GM12872 (cell line): ENCODE measurements at regions not wholly inside any gene's neighbourhood (a gene's known extent, or its start where the extent isn't known, plus 50 kb on each side); places are given as distances from the start of the nearest gene placed in this dataset.

Experiments used
- TF ChIP-seq, protein P1 (sequence below): IDR thresholded peaks from 3 replicates; pipeline ENCODE4 v1.5.1; 2011; ENCODE audit warnings: low read depth, mild to moderate bottlenecking, low read length, moderate library complexity; ENCODE audit not compliant: insufficient read depth

GRCh38 chr4:182169987-182170386, 73.2 kb upstream of the TENM3 start:
- TF ChIP-seq, protein P1, sequence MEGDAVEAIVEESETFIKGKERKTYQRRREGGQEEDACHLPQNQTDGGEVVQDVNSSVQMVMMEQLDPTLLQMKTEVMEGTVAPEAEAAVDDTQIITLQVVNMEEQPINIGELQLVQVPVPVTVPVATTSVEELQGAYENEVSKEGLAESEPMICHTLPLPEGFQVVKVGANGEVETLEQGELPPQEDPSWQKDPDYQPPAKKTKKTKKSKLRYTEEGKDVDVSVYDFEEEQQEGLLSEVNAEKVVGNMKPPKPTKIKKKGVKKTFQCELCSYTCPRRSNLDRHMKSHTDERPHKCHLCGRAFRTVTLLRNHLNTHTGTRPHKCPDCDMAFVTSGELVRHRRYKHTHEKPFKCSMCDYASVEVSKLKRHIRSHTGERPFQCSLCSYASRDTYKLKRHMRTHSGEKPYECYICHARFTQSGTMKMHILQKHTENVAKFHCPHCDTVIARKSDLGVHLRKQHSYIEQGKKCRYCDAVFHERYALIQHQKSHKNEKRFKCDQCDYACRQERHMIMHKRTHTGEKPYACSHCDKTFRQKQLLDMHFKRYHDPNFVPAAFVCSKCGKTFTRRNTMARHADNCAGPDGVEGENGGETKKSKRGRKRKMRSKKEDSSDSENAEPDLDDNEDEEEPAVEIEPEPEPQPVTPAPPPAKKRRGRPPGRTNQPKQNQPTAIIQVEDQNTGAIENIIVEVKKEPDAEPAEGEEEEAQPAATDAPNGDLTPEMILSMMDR, result no peak

DNA sequence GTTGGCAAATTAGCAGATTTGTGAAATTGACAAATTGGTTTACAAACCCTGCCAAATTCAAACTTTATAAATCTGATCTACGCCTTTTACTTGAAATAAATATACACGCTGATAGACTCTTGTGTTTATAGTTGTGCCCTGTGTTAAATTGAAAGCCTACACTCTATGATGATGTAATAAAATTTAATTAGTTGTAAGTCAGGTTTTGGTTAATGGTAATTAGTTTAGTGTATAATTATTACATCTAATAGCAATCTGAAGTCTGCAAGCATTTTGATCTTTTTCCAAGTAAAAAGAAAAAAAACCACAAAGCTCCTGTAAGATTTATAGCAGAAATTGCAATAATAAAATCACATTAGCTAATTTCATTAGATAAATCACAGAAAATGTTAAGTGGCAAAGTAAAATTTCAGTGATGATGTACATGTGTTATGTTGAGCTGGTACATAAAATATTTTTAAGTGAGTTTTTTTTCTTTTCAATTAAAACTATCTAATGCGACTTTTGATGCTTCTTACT, 72.7 kb upstream of the TENM3 start:
- TF ChIP-seq, protein P1, result no peak

GRCh38 chr4:182174979-182175378, 68.2 kb upstream of the TENM3 start:
- TF ChIP-seq, protein P1, result no peak

DNA sequence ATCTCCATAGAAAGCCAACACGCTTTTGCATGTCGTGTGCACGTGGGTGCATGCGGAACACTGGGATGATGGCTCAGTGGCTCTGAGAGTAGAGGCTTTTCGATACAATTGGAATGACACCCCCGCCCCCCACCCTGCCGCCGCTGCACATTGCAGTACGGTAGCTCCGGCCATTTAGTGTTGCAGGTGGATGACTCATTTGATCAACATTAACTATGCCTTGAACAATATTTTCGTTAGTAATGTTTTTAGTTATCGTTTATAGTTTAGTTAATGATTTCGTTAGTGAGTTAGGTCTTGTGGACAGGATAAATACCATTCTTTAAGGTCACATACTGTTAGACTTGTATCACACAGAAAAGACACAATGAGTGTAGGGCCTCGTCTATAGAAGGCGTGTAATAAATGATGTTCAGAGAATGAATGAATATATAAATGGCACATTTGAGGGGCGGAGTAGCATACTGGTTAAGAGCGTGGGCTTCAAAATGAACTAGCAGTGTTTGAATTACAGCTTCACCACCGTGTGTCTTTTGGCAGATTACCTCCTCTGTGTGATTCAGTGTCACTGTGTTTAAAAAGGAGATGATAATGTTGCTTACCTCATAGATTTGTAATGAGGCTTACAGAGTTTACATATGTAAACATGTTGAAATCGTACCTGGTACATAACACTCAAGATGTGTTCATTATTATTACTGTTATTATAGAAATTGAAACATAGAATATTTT, 67.2 kb upstream of the TENM3 start:
- TF ChIP-seq, protein P1, result no peak

GRCh38 chr4:182177166-182177565, 66.0 kb upstream of the TENM3 start:
- TF ChIP-seq, protein P1, result no peak

DNA sequence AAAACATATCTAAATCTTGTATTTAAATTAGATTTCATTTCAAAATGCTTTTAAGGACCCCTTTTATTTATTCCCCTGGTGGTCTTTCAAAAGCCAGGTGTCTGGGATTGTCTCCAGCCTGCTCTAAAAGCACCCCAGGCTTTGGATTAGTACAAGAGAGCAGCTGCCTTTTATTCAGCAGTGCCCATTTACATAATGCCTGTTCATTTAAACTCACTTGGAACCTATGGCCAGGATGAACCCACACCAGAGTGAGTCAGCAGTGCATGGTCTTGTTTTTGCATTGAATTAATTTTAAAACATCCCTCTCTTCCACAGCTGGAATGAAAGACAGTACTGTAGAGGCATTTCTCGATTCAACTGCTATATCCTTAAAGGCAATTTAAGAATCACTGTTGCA, 64.1 kb upstream of the TENM3 start:
- TF ChIP-seq, protein P1, result no peak

DNA sequence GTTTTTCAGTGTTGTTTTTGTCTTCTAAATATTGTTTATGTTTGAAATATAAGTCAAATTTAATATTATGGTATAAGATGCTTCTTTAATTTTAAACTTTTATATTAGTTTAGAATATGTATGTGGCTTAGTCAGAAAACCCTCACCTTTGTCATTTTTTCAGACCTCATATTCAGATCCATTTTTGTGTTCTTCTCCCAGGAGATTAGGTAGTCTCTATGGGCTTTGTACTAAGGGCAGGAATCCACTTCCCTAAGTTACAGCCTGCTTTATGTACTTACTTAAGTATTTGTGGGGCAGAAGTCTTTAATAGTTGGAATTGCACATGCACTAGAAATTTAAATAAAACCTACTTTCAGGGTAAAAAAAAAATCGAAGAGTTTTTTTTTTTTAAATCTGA, 63.5 kb upstream of the TENM3 start:
- TF ChIP-seq, protein P1, result no peak
